Uterus (tissue), 3 donors: ENCODE measurements at regions not wholly inside any gene's neighbourhood (a gene's known extent, or its start where the extent isn't known, plus 50 kb on each side); places are given as distances from the start of the nearest gene placed in this dataset.
"Not testable (repeated sequence)": the region's sequence is repeated elsewhere in the genome, so short reads cannot be mapped to it uniquely, and the experiment has no call there.

Experiments used
- DNase-seq, 2 donors: peaks; one replicate each; pipeline ENCODE4 v3.0.0-alpha.2; 2019 to 2020
- H3K27ac ChIP-seq, 2 donors: fragments of 200-600 bp; sonication (generic); 1 replicate in 1 of 2; 2 replicates in 1 of 2; pipeline ENCODE4 v1.5.1; 2016 to 2018
- H3K27me3 ChIP-seq, 2 donors: fragments of 200-600 bp; sonication (generic); one replicate each; pipeline ENCODE4 v1.5.1; 2018 to 2019; ENCODE audit warnings: control low read depth in 1 of 2
- H3K36me3 ChIP-seq, 2 donors: fragments of 200-600 bp; sonication (generic); one replicate each; pipeline ENCODE4 v1.5.1; 2019; ENCODE audit warnings: control low read depth in 1 of 2
- H3K4me1 ChIP-seq, 2 donors: fragments of 200-600 bp; sonication (generic); one replicate each; pipeline ENCODE4 v1.5.1; 2018 to 2019; ENCODE audit warnings: control low read depth in 1 of 2
- H3K4me3 ChIP-seq, 2 donors: fragments of 200-600 bp; sonication (generic); 1 replicate in 1 of 2; 2 replicates in 1 of 2; pipeline ENCODE4 v1.5.1; 2018 to 2019; ENCODE audit warnings: mild to moderate bottlenecking in 1 of 2
- H3K9me3 ChIP-seq, 2 donors: fragments of 200-600 bp; sonication (generic); one replicate each; pipeline ENCODE4 v1.5.1; 2019; ENCODE audit warnings: control low read depth in 1 of 2
- CTCF ChIP-seq, 4 experiments: fragments of 200-600 bp in 2 of 4; fragments of 450-650 bp in 2 of 4; sonication (generic) in 2 of 4; IDR thresholded peaks; one replicate each; pipeline ENCODE4 v1.5.1; 2016 to 2019; ENCODE audit warnings: antibody characterized with exemption in 4 of 4, mild to moderate bottlenecking in 2 of 4, moderate library complexity in 1 of 4
- POLR2A ChIP-seq, 2 donors: fragments of 450-650 bp; IDR thresholded peaks; one replicate each; pipeline ENCODE4 v1.6.1; 2016; ENCODE audit warnings: antibody characterized with exemption in 2 of 2, mild to moderate bottlenecking in 1 of 2, moderate library complexity in 1 of 2
- intact Hi-C: fragments of 100-400 bp; cut with DNase I; formaldehyde crosslinking; loops from one replicate; pipeline ENCODE4 v1.15.1; 2023; ENCODE audit warnings: low total_unique reads
- donor health status: DM: yes; HTN: yes; CAD: no.

DNA sequence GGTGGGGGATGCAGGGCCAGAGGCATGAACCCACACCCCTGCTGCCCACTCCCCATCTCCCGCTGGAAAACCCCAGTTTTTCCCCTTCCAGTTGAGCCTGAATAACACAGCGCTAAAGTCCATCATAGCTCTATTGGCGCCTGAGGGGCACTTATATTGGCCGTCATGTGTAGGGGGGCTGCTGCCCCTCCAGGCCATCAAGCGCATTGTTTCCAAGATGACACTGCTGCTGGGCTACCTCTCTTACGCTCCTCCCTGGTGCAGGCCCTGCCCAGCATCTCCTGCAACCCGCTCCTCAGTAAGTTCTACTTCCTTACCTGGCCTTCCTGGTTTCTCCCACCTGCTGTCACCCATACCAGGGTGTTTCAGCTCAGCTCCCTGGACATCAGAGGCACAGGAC, 205.0 kb upstream of the RPL34 start:
- TF ChIP-seq POLR2A (IDR thresholded peaks at IDR 0.05) (no peak), CTCF (IDR thresholded peaks at IDR 0.05) (no peak)
- Histone ChIP-seq H3K9me3 (no peaks in the 10 kb centered on the region), H3K36me3 (no peaks in the 10 kb centered on the region), H3K27me3 (no peaks in the 10 kb centered on the region), H3K27ac (no peak overlapping the region), H3K4me3 (no peak overlapping the region), H3K4me1 (no peaks in the 10 kb centered on the region)
- DNase-seq, result no peak
- intact Hi-C loops, result no loop called here

GRCh38 chr4:108411836-108412235, 208.5 kb upstream of the RPL34 start:
- H3K27me3 ChIP-seq, result no peaks in the 10 kb centered on the region
- DNase-seq, result no peak
- intact Hi-C loops, result no loop called here
- no peaks in the 10 kb centered on the region for H3K4me1 ChIP-seq
- TF ChIP-seq CTCF (IDR thresholded peaks at IDR 0.05), result no peak
- TF ChIP-seq POLR2A (IDR thresholded peaks at IDR 0.05), result no peak
- H3K4me3 ChIP-seq, result no peak overlapping the region
- no peak overlapping the region for H3K27ac ChIP-seq
- H3K9me3 ChIP-seq, result no peaks in the 10 kb centered on the region
- H3K36me3 ChIP-seq, result no peaks in the 10 kb centered on the region

DNA sequence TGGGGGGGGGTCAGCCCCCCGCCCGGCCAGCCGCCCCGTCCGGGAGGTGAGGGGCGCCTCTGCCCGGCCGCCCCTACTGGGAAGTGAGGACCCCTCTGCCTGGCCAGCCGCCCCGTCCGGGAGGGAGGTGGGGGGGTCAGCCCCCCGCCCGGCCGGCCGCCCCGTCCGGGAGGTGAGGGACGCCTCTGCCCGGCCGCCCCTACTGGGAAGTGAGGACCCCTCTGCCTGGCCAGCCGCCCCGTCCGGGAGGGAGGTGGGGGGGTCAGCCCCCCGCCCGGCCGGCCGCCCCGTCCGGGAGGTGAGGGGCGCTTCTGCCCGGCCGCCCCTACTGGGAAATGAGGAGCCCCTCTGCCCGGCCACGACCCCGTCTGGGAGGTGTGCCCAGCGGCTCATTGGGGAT, 210.7 kb upstream of the RPL34 start:
- H3K36me3 ChIP-seq, H3K27ac ChIP-seq, H3K4me1 ChIP-seq, H3K4me3 ChIP-seq, H3K9me3 ChIP-seq, intact Hi-C loops, H3K27me3 ChIP-seq, DNase-seq: not testable (repeated sequence)

DNA sequence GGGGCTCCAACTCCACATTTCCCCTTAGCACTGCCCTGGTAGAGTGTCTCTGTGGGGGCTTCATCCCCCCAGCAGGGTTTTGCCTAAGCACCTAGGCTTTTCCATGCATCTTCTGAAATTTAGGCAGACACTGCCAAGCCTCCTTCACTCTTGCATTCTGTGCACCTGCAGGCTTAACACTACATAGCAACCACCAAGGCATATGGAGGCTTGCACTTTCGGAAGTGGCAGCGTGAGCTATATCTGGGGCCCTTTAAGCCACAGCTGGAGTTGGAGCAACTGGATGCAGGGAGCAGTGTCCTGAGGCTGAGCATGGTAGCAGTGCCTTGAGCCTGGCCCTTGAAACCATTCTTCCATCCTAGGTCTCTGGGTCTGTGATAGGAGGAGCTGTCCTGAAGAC, 214.8 kb upstream of the RPL34 start:
- Histone ChIP-seq H3K27me3 (no peaks in the 10 kb centered on the region), H3K9me3 (no peaks in the 10 kb centered on the region), H3K4me3 (no peak overlapping the region), H3K27ac (no peak overlapping the region), H3K4me1 (no peaks in the 10 kb centered on the region), H3K36me3 (no peaks in the 10 kb centered on the region)
- intact Hi-C loops, result no loop called here
- no peak for DNase-seq
- no peak for TF ChIP-seq CTCF (IDR thresholded peaks at IDR 0.05)
- TF ChIP-seq POLR2A (IDR thresholded peaks at IDR 0.05), result no peak

- Histone ChIP-seq H3K9me3 (no peaks in the 10 kb centered on the region), H3K27ac (no peak overlapping the region), H3K4me3 (no peak overlapping the region)
Measured at GRCh38 chr4:108400309-108400708, 220.1 kb upstream of the RPL34 start.

More at GRCh38 chr4:108400309-108400708, 220.1 kb upstream of the RPL34 start:
- Histone ChIP-seq H3K27me3 (no peaks in the 10 kb centered on the region), H3K4me1 (no peaks in the 10 kb centered on the region), H3K36me3 (no peaks in the 10 kb centered on the region)
- intact Hi-C loops, result no loop called here
- no peak for DNase-seq
- TF ChIP-seq POLR2A (IDR thresholded peaks at IDR 0.05) (no peak), CTCF (IDR thresholded peaks at IDR 0.05) (no peak)
